ENCODE measurements at regions not wholly inside any gene's neighbourhood (a gene's known extent, or its start where the extent isn't known, plus 50 kb on each side); places are given as distances from the start of the nearest gene placed in this dataset.

GRCh38 chr13:95479731-95480130, 72.8 kb upstream of the CLDN10 start:
- H3K27me3 ChIP-seq (ENCODE audit: control insufficient read depth, insufficient read depth, low read length): peaks cover 13% of the 10 kb centered on the region
- no peak overlapping the region for H3K4me3 ChIP-seq (replicated peaks in 1 of 4; ENCODE audit: control extremely low read depth in 1 of 4, insufficient read depth in 1 of 4, low read depth in 3 of 4, low read length in 4 of 4)
- H2AFZ ChIP-seq (ENCODE audit: low read length): no peak overlapping the region
- H3K9ac ChIP-seq (ENCODE audit: insufficient read depth, low read length): no peak overlapping the region
- H3K27ac ChIP-seq (ENCODE audit: insufficient read depth, low read length): no peak overlapping the region
- H3K36me3 ChIP-seq (ENCODE audit: control insufficient read depth, insufficient read depth, low read length): no peaks in the 10 kb centered on the region
- H4K20me1 ChIP-seq (ENCODE audit: control insufficient read depth, extremely low read depth, insufficient read depth, low read length): no peaks in the 10 kb centered on the region
- no peak for TF ChIP-seq EZH2 (IDR thresholded peaks at IDR 0.05; ENCODE audit: low read length, missing control alignments)
- TF ChIP-seq CTCF (conservative IDR thresholded peaks at IDR 0.05 in 1 of 2, IDR thresholded peaks at IDR 0.05 in 1 of 2; ENCODE audit: low read depth in 1 of 2, low read length in 2 of 2): no peak
- peaks cover 2% of the 10 kb centered on the region for H3K4me1 ChIP-seq (ENCODE audit: control insufficient read depth, extremely low read depth, insufficient read depth, low read length)
- no peak overlapping the region for H3K4me2 ChIP-seq (ENCODE audit: extremely low read depth, insufficient read depth, low read length)
- no peak for DNase-seq (ENCODE audit: low read depth in 2 of 2)
- H3K9me3 ChIP-seq (ENCODE audit: control insufficient read depth, insufficient read depth, low read depth, low read length): no peaks in the 10 kb centered on the region
- H3K79me2 ChIP-seq (ENCODE audit: control insufficient read depth, insufficient read depth, low read length): no peaks in the 10 kb centered on the region

GRCh38 chr13:95480131-95480545, 72.4 kb upstream of the CLDN10 start:
- no peak overlapping the region for H3K4me2 ChIP-seq (ENCODE audit: extremely low read depth, insufficient read depth, low read length)
- H2AFZ ChIP-seq (ENCODE audit: low read length): no peak overlapping the region
- peaks cover 2% of the 10 kb centered on the region for H3K4me1 ChIP-seq (ENCODE audit: control insufficient read depth, extremely low read depth, insufficient read depth, low read length)
- no peak overlapping the region for H3K9ac ChIP-seq (ENCODE audit: insufficient read depth, low read length)
- H3K36me3 ChIP-seq (ENCODE audit: control insufficient read depth, insufficient read depth, low read length): no peaks in the 10 kb centered on the region
- no peak for TF ChIP-seq EZH2 (IDR thresholded peaks at IDR 0.05; ENCODE audit: low read length, missing control alignments)
- no peak for TF ChIP-seq CTCF (conservative IDR thresholded peaks at IDR 0.05 in 1 of 2, IDR thresholded peaks at IDR 0.05 in 1 of 2; ENCODE audit: low read depth in 1 of 2, low read length in 2 of 2)
- no peak overlapping the region for H3K4me3 ChIP-seq (replicated peaks in 1 of 4; ENCODE audit: control extremely low read depth in 1 of 4, insufficient read depth in 1 of 4, low read depth in 3 of 4, low read length in 4 of 4)
- no peak for DNase-seq (ENCODE audit: low read depth in 2 of 2)
- peaks cover 13% of the 10 kb centered on the region for H3K27me3 ChIP-seq (ENCODE audit: control insufficient read depth, insufficient read depth, low read length)
- no peaks in the 10 kb centered on the region for H3K9me3 ChIP-seq (ENCODE audit: control insufficient read depth, insufficient read depth, low read depth, low read length)
- no peaks in the 10 kb centered on the region for H4K20me1 ChIP-seq (ENCODE audit: control insufficient read depth, extremely low read depth, insufficient read depth, low read length)
- H3K27ac ChIP-seq (ENCODE audit: insufficient read depth, low read length): no peak overlapping the region
- no peaks in the 10 kb centered on the region for H3K79me2 ChIP-seq (ENCODE audit: control insufficient read depth, insufficient read depth, low read length)

- H3K27me3 ChIP-seq (ENCODE audit: control insufficient read depth, insufficient read depth, low read length): peaks cover 8% of the 10 kb centered on the region
- H3K9me3 ChIP-seq (ENCODE audit: control insufficient read depth, insufficient read depth, low read depth, low read length): no peaks in the 10 kb centered on the region
- H4K20me1 ChIP-seq (ENCODE audit: control insufficient read depth, extremely low read depth, insufficient read depth, low read length): no peaks in the 10 kb centered on the region
- DNase-seq (ENCODE audit: low read depth in 2 of 2): peak in 1 of 2 donors; percentile 31
- no peak overlapping the region for H3K27ac ChIP-seq (ENCODE audit: insufficient read depth, low read length)
- H3K4me3 ChIP-seq (replicated peaks in 1 of 4; ENCODE audit: control extremely low read depth in 1 of 4, insufficient read depth in 1 of 4, low read depth in 3 of 4, low read length in 4 of 4): no peak overlapping the region
- H3K79me2 ChIP-seq (ENCODE audit: control insufficient read depth, insufficient read depth, low read length): no peaks in the 10 kb centered on the region
- H3K36me3 ChIP-seq (ENCODE audit: control insufficient read depth, insufficient read depth, low read length): no peaks in the 10 kb centered on the region
- H3K4me1 ChIP-seq (ENCODE audit: control insufficient read depth, extremely low read depth, insufficient read depth, low read length): peaks cover 2% of the 10 kb centered on the region
- H3K4me2 ChIP-seq (ENCODE audit: extremely low read depth, insufficient read depth, low read length): no peak overlapping the region
- no peak overlapping the region for H2AFZ ChIP-seq (ENCODE audit: low read length)
- H3K9ac ChIP-seq (ENCODE audit: insufficient read depth, low read length): no peak overlapping the region
- TF ChIP-seq CTCF (conservative IDR thresholded peaks at IDR 0.05 in 1 of 2, IDR thresholded peaks at IDR 0.05 in 1 of 2; ENCODE audit: low read depth in 1 of 2, low read length in 2 of 2): no peak
Observed at GRCh38 chr13:95480791-95481780, 71.4 kb upstream of the CLDN10 start.
